ENCODE measurements at regions not wholly inside any gene's neighbourhood (a gene's known extent, or its start where the extent isn't known, plus 50 kb on each side); places are given as distances from the start of the nearest gene placed in this dataset.

GRCh38 chr16:58960034-58960433 lies 225.9 kb upstream of the GOT2 start:
- no peak overlapping the region for H3K4me2 ChIP-seq (ENCODE audit: low read depth, low read length, poor library complexity, severe bottlenecking)
- TF ChIP-seq CTCF (IDR thresholded peaks at IDR 0.05; ENCODE audit: insufficient read depth, low read length, poor library complexity, severe bottlenecking) (no peak), EZH2phosphoT487 (conservative IDR thresholded peaks at IDR 0.05; ENCODE audit: low read length) (no peak)
- no peak overlapping the region for H3K9ac ChIP-seq (ENCODE audit: low read length)
- H3F3A ChIP-seq (ENCODE audit: insufficient read depth): no peaks in the 10 kb centered on the region
- no peaks in the 10 kb centered on the region for H3K9me3 ChIP-seq (ENCODE audit: insufficient read depth, low read length)
- no peaks in the 10 kb centered on the region for H3K27me3 ChIP-seq (ENCODE audit: low read length)
- H2AFZ ChIP-seq (ENCODE audit: low read depth, low read length, severe bottlenecking): no peak overlapping the region
- no peak overlapping the region for H3K27ac ChIP-seq (ENCODE audit: low read depth, low read length)
- H3K9me2 ChIP-seq (replicated peaks; ENCODE audit: insufficient read depth, low read length): no peaks in the 10 kb centered on the region
- H3K79me2 ChIP-seq (ENCODE audit: insufficient read depth, low read length): no peaks in the 10 kb centered on the region
- no peak overlapping the region for H3K4me3 ChIP-seq (ENCODE audit: insufficient read depth, low read length, poor library complexity, severe bottlenecking)
- no peaks in the 10 kb centered on the region for H3K36me3 ChIP-seq (ENCODE audit: low read length)
- no peaks in the 10 kb centered on the region for H4K20me1 ChIP-seq (ENCODE audit: low read depth, low read length)

DNA sequence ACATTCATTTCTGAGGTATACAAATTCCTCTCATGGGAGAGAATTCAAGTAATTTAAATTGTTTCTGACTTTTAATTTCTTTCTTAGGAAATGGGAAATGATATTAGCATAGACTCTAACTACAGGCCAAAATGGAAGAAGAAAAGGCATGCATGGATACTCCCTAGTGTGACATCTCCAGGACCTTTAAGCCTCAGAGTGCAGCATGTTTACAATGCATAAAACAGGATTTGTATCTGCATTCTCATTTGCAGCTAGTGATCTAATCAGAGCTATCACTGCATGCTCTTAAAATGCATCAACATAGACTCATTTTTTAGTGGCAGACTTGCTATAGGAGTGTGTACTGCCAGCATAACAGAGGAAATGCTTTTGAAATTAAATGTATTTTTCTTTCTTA lies 224.6 kb upstream of the GOT2 start:
- Histone ChIP-seq H3K9me2 (replicated peaks; ENCODE audit: insufficient read depth, low read length) (no peaks in the 10 kb centered on the region), H3K27me3 (ENCODE audit: low read length) (no peaks in the 10 kb centered on the region), H3K36me3 (ENCODE audit: low read length) (no peaks in the 10 kb centered on the region), H2AFZ (ENCODE audit: low read depth, low read length, severe bottlenecking) (no peak overlapping the region), H4K20me1 (ENCODE audit: low read depth, low read length) (no peaks in the 10 kb centered on the region), H3K4me2 (ENCODE audit: low read depth, low read length, poor library complexity, severe bottlenecking) (no peak overlapping the region), H3K9me3 (ENCODE audit: insufficient read depth, low read length) (no peaks in the 10 kb centered on the region), H3F3A (ENCODE audit: insufficient read depth) (no peaks in the 10 kb centered on the region), H3K79me2 (ENCODE audit: insufficient read depth, low read length) (no peaks in the 10 kb centered on the region), H3K9ac (ENCODE audit: low read length) (no peak overlapping the region), H3K4me3 (ENCODE audit: insufficient read depth, low read length, poor library complexity, severe bottlenecking) (no peak overlapping the region), H3K27ac (ENCODE audit: low read depth, low read length) (no peak overlapping the region)
- TF ChIP-seq EZH2phosphoT487 (conservative IDR thresholded peaks at IDR 0.05; ENCODE audit: low read length): no peak
- TF ChIP-seq CTCF (IDR thresholded peaks at IDR 0.05; ENCODE audit: insufficient read depth, low read length, poor library complexity, severe bottlenecking): no peak

DNA sequence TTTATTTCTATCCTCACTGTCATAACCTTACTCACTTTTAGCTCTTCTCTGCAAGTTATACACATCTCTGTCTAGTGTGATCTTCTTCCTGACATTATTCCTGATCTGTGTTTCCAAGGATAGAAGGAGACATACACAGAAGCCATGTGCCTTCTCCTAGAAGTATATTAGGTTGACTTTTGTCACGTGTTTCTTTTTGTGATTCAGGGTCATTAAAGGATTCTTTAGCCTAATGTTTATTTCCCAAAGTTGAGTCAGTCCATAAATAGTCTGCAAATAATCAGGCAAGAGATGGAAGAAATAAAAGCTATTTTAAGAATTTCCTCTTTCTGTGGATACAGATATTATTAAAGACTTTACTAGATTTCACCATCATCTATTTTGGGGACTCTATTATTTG lies 214.1 kb upstream of the GOT2 start:
- Histone ChIP-seq H3K4me2 (ENCODE audit: low read depth, low read length, poor library complexity, severe bottlenecking) (no peak overlapping the region), H3K9me2 (replicated peaks; ENCODE audit: insufficient read depth, low read length) (no peaks in the 10 kb centered on the region), H3K36me3 (ENCODE audit: low read length) (no peaks in the 10 kb centered on the region), H3K9me3 (ENCODE audit: insufficient read depth, low read length) (no peaks in the 10 kb centered on the region), H3K27me3 (ENCODE audit: low read length) (no peaks in the 10 kb centered on the region), H2AFZ (ENCODE audit: low read depth, low read length, severe bottlenecking) (no peak overlapping the region), H3K79me2 (ENCODE audit: insufficient read depth, low read length) (no peaks in the 10 kb centered on the region), H4K20me1 (ENCODE audit: low read depth, low read length) (no peaks in the 10 kb centered on the region), H3K9ac (ENCODE audit: low read length) (no peak overlapping the region), H3K27ac (ENCODE audit: low read depth, low read length) (no peak overlapping the region), H3K4me3 (ENCODE audit: insufficient read depth, low read length, poor library complexity, severe bottlenecking) (no peak overlapping the region), H3F3A (ENCODE audit: insufficient read depth) (no peaks in the 10 kb centered on the region)
- TF ChIP-seq EZH2phosphoT487 (conservative IDR thresholded peaks at IDR 0.05; ENCODE audit: low read length) (no peak), CTCF (IDR thresholded peaks at IDR 0.05; ENCODE audit: insufficient read depth, low read length, poor library complexity, severe bottlenecking) (no peak)

- H3K9ac ChIP-seq (ENCODE audit: low read length): no peak overlapping the region
These were observed 206.5 kb upstream of the GOT2 start for GRCh38 chr16:58940609-58941008.

More at GRCh38 chr16:58940609-58941008, 206.5 kb upstream of the GOT2 start:
- no peaks in the 10 kb centered on the region for H3K36me3 ChIP-seq (ENCODE audit: low read length)
- no peak overlapping the region for H3K4me3 ChIP-seq (ENCODE audit: insufficient read depth, low read length, poor library complexity, severe bottlenecking)
- no peaks in the 10 kb centered on the region for H3K9me3 ChIP-seq (ENCODE audit: insufficient read depth, low read length)
- no peaks in the 10 kb centered on the region for H3F3A ChIP-seq (ENCODE audit: insufficient read depth)
- no peak overlapping the region for H2AFZ ChIP-seq (ENCODE audit: low read depth, low read length, severe bottlenecking)
- H4K20me1 ChIP-seq (ENCODE audit: low read depth, low read length): no peaks in the 10 kb centered on the region
- no peak overlapping the region for H3K27ac ChIP-seq (ENCODE audit: low read depth, low read length)
- TF ChIP-seq EZH2phosphoT487 (conservative IDR thresholded peaks at IDR 0.05; ENCODE audit: low read length): no peak
- no peak for TF ChIP-seq CTCF (IDR thresholded peaks at IDR 0.05; ENCODE audit: insufficient read depth, low read length, poor library complexity, severe bottlenecking)
- H3K4me2 ChIP-seq (ENCODE audit: low read depth, low read length, poor library complexity, severe bottlenecking): no peak overlapping the region
- no peaks in the 10 kb centered on the region for H3K9me2 ChIP-seq (replicated peaks; ENCODE audit: insufficient read depth, low read length)
- H3K79me2 ChIP-seq (ENCODE audit: insufficient read depth, low read length): no peaks in the 10 kb centered on the region
- no peaks in the 10 kb centered on the region for H3K27me3 ChIP-seq (ENCODE audit: low read length)

Measured in SU-DHL-6 (cell line).